ENCODE measurements at regions not wholly inside any gene's neighbourhood (a gene's known extent, or its start where the extent isn't known, plus 50 kb on each side); places are given as distances from the start of the nearest gene placed in this dataset.

DNA sequence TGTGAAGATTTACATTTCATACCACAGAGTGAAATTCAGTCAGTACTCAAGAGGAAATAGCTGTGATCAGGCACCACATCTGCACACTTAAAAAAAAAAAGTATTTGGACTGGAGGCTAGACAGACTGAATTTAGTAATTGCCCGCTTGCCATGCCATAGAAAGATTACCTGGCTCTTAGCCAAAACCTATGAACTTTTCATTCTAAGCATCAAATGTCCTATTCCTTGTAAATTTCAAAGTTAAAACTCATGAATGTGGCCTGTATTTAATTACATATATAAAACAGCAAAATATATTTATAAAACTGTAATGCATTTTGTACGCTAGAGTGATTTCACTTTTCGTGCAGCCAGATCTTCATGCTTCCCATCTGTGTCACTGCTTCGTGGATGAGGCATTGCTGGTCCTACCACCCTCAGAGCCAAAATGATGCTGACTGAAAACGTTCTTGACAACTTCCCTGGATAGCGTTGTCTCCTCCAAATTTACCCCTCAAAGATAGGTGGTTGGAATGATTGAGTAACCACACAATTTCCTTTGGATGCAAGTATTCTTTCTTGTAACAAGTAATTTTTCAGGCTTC, 447.9 kb upstream of the SGCD start:
- no peaks in the 10 kb centered on the region for H3K9me3 ChIP-seq (replicated peaks in 1 of 2; ENCODE audit: control insufficient read depth in 2 of 2, insufficient read depth in 1 of 2, low read depth in 1 of 2, low read length in 2 of 2)
- no peaks in the 10 kb centered on the region for H3K27me3 ChIP-seq (ENCODE audit: control insufficient read depth in 3 of 3, insufficient read depth in 3 of 3, low read depth in 1 of 3, low read length in 3 of 3)
- H3K18ac ChIP-seq (ENCODE audit: low read length): no peak overlapping the region
- H3K9ac ChIP-seq (ENCODE audit: low read depth, low read length, poor library complexity): no peak overlapping the region
- no peak overlapping the region for H3K27ac ChIP-seq (replicated peaks; ENCODE audit: low read length)
- H3K79me1 ChIP-seq (ENCODE audit: low read depth, low read length): no peaks in the 10 kb centered on the region
- WGBS, 2 donors (ENCODE audit: extremely low coverage in 2 of 2, insufficient read length in 2 of 2, insufficient replicate concordance in 1 of 2): no CpG with 5 or more reads among the region's 6 CpGs
- H3K4me1 ChIP-seq (ENCODE audit: control insufficient read depth in 2 of 2, insufficient read depth in 1 of 2, low read depth in 1 of 2, low read length in 2 of 2): no peaks in the 10 kb centered on the region
- no peak overlapping the region for H3K4me3 ChIP-seq (ENCODE audit: low read length in 2 of 2)
- H2AK5ac ChIP-seq (ENCODE audit: low read depth, low read length): no peak overlapping the region
- no peak overlapping the region for H4K91ac ChIP-seq (ENCODE audit: low read depth, low read length, poor library complexity)
- H2BK15ac ChIP-seq (ENCODE audit: low read length): no peak overlapping the region
- H3K4me2 ChIP-seq (ENCODE audit: insufficient read depth, low read length, poor library complexity, severe bottlenecking): no peak overlapping the region
- no peak overlapping the region for H2BK12ac ChIP-seq (ENCODE audit: low read length)
- no peaks in the 10 kb centered on the region for H3K36me3 ChIP-seq (replicated peaks in 1 of 2; ENCODE audit: control insufficient read depth in 2 of 2, insufficient read depth in 2 of 2, low read length in 2 of 2)
- H3K23ac ChIP-seq (ENCODE audit: low read depth, low read length, poor library complexity): no peak overlapping the region
- no peak for DNase-seq (ENCODE audit: low spot score)
- no peak overlapping the region for H3K4ac ChIP-seq (ENCODE audit: low read length)
- H3K14ac ChIP-seq (ENCODE audit: low read length): no peak overlapping the region
- H2BK120ac ChIP-seq (ENCODE audit: low read depth, low read length): no peak overlapping the region
- H4K8ac ChIP-seq (ENCODE audit: low read depth, low read length): no peak overlapping the region
- H2AFZ ChIP-seq (ENCODE audit: low read length): no peak overlapping the region
- H2BK5ac ChIP-seq (ENCODE audit: low read length): no peak overlapping the region

DNA sequence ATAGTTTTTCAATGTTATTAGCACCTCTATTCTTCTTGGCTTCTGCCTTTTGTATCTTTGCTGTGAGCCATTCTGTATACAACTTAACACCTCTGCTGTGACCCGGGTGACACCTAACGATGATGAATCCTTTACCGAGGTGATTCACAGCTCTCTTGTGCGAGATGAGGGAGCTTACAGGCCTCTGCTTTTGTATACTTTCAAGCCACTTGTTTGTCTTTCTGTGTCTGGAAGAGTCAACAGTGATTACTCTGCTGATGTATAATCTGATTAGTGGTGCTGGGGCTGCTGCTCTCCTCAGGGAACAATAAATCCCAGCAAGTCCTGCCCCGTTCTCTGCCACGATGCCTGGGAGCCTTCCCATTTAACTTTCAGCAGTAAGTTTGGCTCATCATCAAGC, 442.9 kb upstream of the SGCD start:
- Histone ChIP-seq H3K23ac (ENCODE audit: low read depth, low read length, poor library complexity) (no peak overlapping the region), H3K4me3 (ENCODE audit: low read length in 2 of 2) (no peak overlapping the region), H3K18ac (ENCODE audit: low read length) (no peak overlapping the region)

DNA sequence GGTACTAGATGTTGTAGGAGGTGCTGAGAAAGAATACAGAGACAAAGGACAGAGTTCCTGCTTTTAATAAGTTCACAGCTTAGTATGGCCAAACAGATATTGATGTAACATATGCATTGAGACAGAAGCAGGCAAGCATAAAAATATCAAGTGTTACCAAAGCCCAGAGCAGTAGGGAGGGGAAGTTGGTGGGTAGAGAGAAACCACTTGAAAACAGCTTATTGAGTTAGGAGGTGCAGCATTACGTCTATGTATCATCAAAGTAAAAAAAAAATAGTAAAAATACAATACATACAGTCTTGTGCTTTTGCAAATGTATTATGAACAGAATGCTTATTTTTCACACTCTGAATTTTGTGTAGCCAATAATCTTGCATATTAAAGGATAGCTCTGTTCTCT, 441.8 kb upstream of the SGCD start:
- no CpG with 5 or more reads among the region's 1 CpG for WGBS, 2 donors (ENCODE audit: extremely low coverage in 2 of 2, insufficient read length in 2 of 2, insufficient replicate concordance in 1 of 2)
- H3K18ac ChIP-seq (ENCODE audit: low read length): no peak overlapping the region
- no peaks in the 10 kb centered on the region for H3K9me3 ChIP-seq (replicated peaks in 1 of 2; ENCODE audit: control insufficient read depth in 2 of 2, insufficient read depth in 1 of 2, low read depth in 1 of 2, low read length in 2 of 2)
- no peak overlapping the region for H3K14ac ChIP-seq (ENCODE audit: low read length)
- no peak overlapping the region for H3K4me2 ChIP-seq (ENCODE audit: insufficient read depth, low read length, poor library complexity, severe bottlenecking)
- H3K36me3 ChIP-seq (replicated peaks in 1 of 2; ENCODE audit: control insufficient read depth in 2 of 2, insufficient read depth in 2 of 2, low read length in 2 of 2): no peaks in the 10 kb centered on the region
- H2AK5ac ChIP-seq (ENCODE audit: low read depth, low read length): no peak overlapping the region
- no peak overlapping the region for H3K23ac ChIP-seq (ENCODE audit: low read depth, low read length, poor library complexity)
- no peak overlapping the region for H2BK12ac ChIP-seq (ENCODE audit: low read length)
- H3K4ac ChIP-seq (ENCODE audit: low read length): no peak overlapping the region
- no peak overlapping the region for H3K9ac ChIP-seq (ENCODE audit: low read depth, low read length, poor library complexity)
- no peak overlapping the region for H2BK5ac ChIP-seq (ENCODE audit: low read length)
- DNase-seq (ENCODE audit: low spot score): no peak
- no peak overlapping the region for H3K27ac ChIP-seq (replicated peaks; ENCODE audit: low read length)
- no peak overlapping the region for H2AFZ ChIP-seq (ENCODE audit: low read length)
- H3K79me1 ChIP-seq (ENCODE audit: low read depth, low read length): no peaks in the 10 kb centered on the region
- no peak overlapping the region for H2BK15ac ChIP-seq (ENCODE audit: low read length)
- no peak overlapping the region for H4K91ac ChIP-seq (ENCODE audit: low read depth, low read length, poor library complexity)
- no peak overlapping the region for H2BK120ac ChIP-seq (ENCODE audit: low read depth, low read length)
- H3K4me1 ChIP-seq (ENCODE audit: control insufficient read depth in 2 of 2, insufficient read depth in 1 of 2, low read depth in 1 of 2, low read length in 2 of 2): no peaks in the 10 kb centered on the region
- H3K27me3 ChIP-seq (ENCODE audit: control insufficient read depth in 3 of 3, insufficient read depth in 3 of 3, low read depth in 1 of 3, low read length in 3 of 3): no peaks in the 10 kb centered on the region
- H3K4me3 ChIP-seq (ENCODE audit: low read length in 2 of 2): no peak overlapping the region
- no peak overlapping the region for H4K8ac ChIP-seq (ENCODE audit: low read depth, low read length)

More for the DNA sequence above, 442.9 kb upstream of the SGCD start:
- Histone ChIP-seq H3K4ac (ENCODE audit: low read length) (no peak overlapping the region), H4K8ac (ENCODE audit: low read depth, low read length) (no peak overlapping the region), H2AFZ (ENCODE audit: low read length) (no peak overlapping the region), H2BK15ac (ENCODE audit: low read length) (no peak overlapping the region), H2AK5ac (ENCODE audit: low read depth, low read length) (no peak overlapping the region), H3K36me3 (replicated peaks in 1 of 2; ENCODE audit: control insufficient read depth in 2 of 2, insufficient read depth in 2 of 2, low read length in 2 of 2) (no peaks in the 10 kb centered on the region), H2BK120ac (ENCODE audit: low read depth, low read length) (no peak overlapping the region), H4K91ac (ENCODE audit: low read depth, low read length, poor library complexity) (no peak overlapping the region), H3K14ac (ENCODE audit: low read length) (no peak overlapping the region), H3K27me3 (ENCODE audit: control insufficient read depth in 3 of 3, insufficient read depth in 3 of 3, low read depth in 1 of 3, low read length in 3 of 3) (no peaks in the 10 kb centered on the region), H3K9me3 (replicated peaks in 1 of 2; ENCODE audit: control insufficient read depth in 2 of 2, insufficient read depth in 1 of 2, low read depth in 1 of 2, low read length in 2 of 2) (no peaks in the 10 kb centered on the region), H2BK12ac (ENCODE audit: low read length) (no peak overlapping the region), H3K79me1 (ENCODE audit: low read depth, low read length) (no peaks in the 10 kb centered on the region), H3K9ac (ENCODE audit: low read depth, low read length, poor library complexity) (no peak overlapping the region), H3K4me1 (ENCODE audit: control insufficient read depth in 2 of 2, insufficient read depth in 1 of 2, low read depth in 1 of 2, low read length in 2 of 2) (no peaks in the 10 kb centered on the region), H3K4me2 (ENCODE audit: insufficient read depth, low read length, poor library complexity, severe bottlenecking) (no peak overlapping the region), H3K27ac (replicated peaks; ENCODE audit: low read length) (no peak overlapping the region), H2BK5ac (ENCODE audit: low read length) (no peak overlapping the region)
- no CpG with 5 or more reads among the region's 6 CpGs for WGBS, 2 donors (ENCODE audit: extremely low coverage in 2 of 2, insufficient read length in 2 of 2, insufficient replicate concordance in 1 of 2)
- peak; percentile 51 for DNase-seq (ENCODE audit: low spot score)

DNA sequence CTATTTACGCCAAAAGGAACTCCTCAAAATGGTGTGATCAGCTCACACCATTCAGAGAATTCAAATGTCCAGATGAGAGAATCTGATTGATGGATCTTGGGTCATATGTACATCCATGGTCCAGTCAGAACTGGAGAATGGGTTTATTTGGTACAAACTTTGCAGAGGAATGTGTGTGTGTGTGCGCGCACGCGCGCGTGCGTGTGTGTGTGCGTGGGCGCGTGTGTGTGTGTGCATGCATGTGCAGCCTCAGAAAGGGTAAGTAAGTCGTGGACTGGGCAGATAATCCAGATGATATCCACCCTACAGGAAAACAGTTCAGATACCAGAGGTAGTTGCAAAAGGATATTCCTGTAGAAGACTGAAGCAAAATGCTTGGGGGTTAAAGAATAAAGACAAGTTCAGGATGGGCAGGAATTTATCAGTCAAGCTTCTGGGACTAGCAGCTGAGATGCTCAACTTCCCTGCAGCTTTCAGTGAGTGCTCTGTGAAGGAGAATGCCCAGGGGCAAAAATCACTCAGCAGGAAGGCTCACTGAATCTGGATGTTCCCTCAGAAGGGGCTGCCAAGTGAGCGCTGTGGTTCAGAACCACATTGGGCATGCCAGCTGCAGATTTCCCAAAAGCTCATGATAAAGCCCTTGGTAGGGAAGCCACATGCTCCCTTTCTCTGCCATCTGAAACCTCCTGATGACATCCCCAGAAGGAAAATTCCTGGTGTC, 440.5 kb upstream of the SGCD start:
- Histone ChIP-seq H3K27ac (replicated peaks; ENCODE audit: low read length) (no peak overlapping the region), H3K23ac (ENCODE audit: low read depth, low read length, poor library complexity) (no peak overlapping the region), H3K4ac (ENCODE audit: low read length) (no peak overlapping the region), H2BK5ac (ENCODE audit: low read length) (no peak overlapping the region), H3K79me1 (ENCODE audit: low read depth, low read length) (no peaks in the 10 kb centered on the region), H3K9me3 (replicated peaks in 1 of 2; ENCODE audit: control insufficient read depth in 2 of 2, insufficient read depth in 1 of 2, low read depth in 1 of 2, low read length in 2 of 2) (no peaks in the 10 kb centered on the region), H4K91ac (ENCODE audit: low read depth, low read length, poor library complexity) (no peak overlapping the region), H3K27me3 (ENCODE audit: control insufficient read depth in 3 of 3, insufficient read depth in 3 of 3, low read depth in 1 of 3, low read length in 3 of 3) (no peaks in the 10 kb centered on the region), H3K4me2 (ENCODE audit: insufficient read depth, low read length, poor library complexity, severe bottlenecking) (no peak overlapping the region), H4K8ac (ENCODE audit: low read depth, low read length) (no peak overlapping the region), H3K36me3 (replicated peaks in 1 of 2; ENCODE audit: control insufficient read depth in 2 of 2, insufficient read depth in 2 of 2, low read length in 2 of 2) (no peaks in the 10 kb centered on the region), H3K18ac (ENCODE audit: low read length) (no peak overlapping the region), H3K4me3 (ENCODE audit: low read length in 2 of 2) (no peak overlapping the region), H2AFZ (ENCODE audit: low read length) (no peak overlapping the region), H3K9ac (ENCODE audit: low read depth, low read length, poor library complexity) (no peak overlapping the region), H3K14ac (ENCODE audit: low read length) (no peak overlapping the region), H2BK12ac (ENCODE audit: low read length) (no peak overlapping the region), H2AK5ac (ENCODE audit: low read depth, low read length) (no peak overlapping the region), H3K4me1 (ENCODE audit: control insufficient read depth in 2 of 2, insufficient read depth in 1 of 2, low read depth in 1 of 2, low read length in 2 of 2) (no peaks in the 10 kb centered on the region), H2BK15ac (ENCODE audit: low read length) (no peak overlapping the region), H2BK120ac (ENCODE audit: low read depth, low read length) (no peak overlapping the region)
- WGBS, 2 donors (ENCODE audit: extremely low coverage in 2 of 2, insufficient read length in 2 of 2, insufficient replicate concordance in 1 of 2): no CpG with 5 or more reads among the region's 13 CpGs
- DNase-seq (ENCODE audit: low spot score): no peak
